NCI-H2196 treated with DMSO at 0.1 percent for 48 hours (cell line): ENCODE measurements at regions not wholly inside any gene's neighbourhood (a gene's known extent, or its start where the extent isn't known, plus 50 kb on each side); places are given as distances from the start of the nearest gene placed in this dataset.

Source experiments
- DNase-seq: peaks from one replicate; lab custom pipeline; 2025; ENCODE audit not compliant: unreplicated experiment; lab: John Stamatoyannopoulos, UW

DNA sequence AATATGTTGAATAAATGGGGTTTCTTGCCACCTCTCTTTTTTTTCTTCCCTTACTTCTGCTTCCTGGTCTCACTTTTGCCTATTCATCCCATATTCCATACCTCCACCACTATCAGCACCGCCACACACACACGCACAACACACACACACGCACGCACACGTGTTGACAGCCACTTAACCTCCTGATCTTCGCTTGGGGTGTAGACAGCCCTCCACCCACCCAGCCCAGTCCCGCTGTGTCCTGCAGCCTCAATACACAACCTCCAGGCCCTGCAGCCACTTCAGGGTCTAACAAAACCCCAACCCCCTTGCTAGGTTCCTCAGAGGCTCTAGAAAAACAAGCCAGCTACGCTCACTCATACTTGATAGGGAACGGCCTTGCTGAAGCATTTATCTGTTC, 72.3 kb downstream of the LINC00237 start:
- no peak for DNase-seq

DNA sequence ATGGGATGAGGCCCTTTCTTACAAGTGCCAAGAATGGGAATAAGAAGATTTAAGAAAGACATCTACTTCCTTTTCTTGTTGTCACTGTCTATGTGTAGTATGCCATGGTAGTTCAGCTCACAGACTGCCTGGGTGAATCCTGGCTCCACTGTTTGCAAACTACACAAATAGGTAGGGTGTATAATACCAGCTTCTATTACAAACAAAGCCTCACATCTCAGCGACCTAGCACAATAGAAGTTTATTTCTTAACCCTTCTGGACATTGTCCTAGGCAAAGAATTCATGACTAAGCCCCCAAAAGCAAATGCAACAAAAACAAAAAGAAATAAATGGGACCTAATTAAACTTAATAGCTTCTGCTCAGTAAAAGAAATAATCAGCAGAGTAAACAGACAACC, 74.5 kb downstream of the LINC00237 start:
- no peak for DNase-seq

DNA sequence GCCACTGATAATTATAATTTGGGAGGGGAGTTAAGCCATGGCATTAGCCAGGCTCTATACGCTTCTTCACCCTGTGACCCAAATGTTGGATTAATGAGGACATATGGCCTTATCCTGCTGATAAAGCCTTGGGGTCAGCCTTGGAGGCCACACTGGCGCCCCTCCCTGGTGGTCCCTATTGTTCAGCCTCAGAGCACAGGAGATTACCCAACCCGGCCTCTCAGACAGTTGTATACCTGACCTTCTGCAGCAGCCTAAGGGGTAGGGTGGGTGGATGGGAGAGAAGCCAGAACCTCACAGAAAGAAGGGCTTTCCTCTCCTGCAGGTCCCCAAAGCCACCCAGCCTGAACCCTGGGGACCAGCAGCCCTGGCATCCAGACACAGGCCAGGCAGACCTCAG, 76.8 kb downstream of the LINC00237 start:
- DNase-seq = no peak

DNA sequence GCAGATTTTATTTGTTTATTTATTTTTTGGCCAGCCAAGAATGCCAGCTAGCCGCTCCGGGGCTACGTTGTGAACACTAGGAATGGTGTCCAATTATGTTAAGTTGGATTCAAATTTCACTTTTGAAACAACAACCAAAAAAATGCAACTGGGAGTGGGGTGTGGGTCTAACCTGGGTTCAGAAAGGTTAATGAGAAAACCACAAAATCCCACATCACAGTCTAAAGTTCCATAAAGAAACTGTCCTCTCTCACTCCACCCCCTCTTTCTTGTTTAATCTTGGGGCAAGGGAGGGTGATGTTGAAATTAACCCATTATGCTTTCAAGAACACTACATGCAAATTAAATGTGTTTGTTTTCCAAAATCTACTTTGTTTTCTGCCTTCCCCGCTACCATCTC, 77.2 kb downstream of the LINC00237 start:
- DNase-seq = no peak

DNA sequence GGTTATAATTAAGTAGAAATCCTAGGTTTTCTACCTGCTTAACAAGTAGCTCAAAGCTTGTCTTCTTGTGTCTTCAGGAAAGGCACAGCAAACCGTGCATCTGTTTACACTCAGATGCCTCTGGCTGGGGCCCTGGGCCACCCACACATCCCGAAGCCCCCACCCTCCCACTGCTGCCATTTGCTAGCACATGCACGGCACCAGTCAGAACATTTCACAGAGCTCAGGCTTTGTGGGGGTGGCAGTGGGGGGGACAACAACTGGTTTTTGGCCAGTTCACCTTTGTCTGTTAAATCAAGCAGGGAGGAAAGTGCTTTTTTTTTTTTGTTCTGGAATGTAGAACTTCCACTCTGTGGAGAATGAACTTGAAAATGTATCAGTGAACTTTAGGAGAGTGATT, 77.7 kb downstream of the LINC00237 start:
- DNase-seq = no peak

DNA sequence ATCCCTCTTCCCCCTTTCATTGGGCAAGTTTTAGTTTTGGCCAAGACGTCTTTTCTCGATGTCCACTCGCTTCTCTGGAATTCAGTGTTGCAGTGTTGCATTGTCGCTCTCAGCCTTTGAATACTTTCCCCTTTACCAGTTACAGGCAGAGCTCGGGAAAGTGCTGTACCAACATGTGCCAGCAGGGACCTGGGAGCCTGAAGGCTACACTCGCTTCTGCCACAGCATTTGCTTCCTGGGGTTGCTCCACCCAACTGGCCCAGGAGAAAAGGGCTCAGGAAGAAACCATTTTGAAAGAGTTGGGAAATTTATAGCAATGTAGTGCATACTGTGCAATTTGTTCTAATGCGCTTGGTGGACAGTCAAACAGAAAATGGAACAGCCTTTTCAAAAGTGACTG, 78.6 kb downstream of the LINC00237 start:
- DNase-seq = no peak

DNA sequence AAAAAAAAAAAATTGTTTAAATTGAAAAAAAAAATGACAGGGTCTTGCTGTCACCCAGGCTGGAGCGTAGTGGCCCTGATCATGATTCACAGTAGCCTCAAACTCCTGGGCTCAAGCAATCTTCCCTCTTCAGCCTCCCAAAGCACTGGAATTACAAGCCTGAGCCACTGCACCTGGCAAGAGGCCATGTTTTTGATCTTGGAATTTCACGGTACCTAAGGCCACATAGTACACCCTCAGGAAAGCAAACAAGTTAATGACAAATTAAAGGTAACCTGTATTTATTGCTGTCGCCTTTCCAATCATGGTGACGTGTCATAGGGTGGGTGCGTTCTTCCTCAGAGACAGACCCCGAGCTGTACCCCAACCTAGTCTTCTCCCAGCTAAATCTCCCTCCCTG, 79.2 kb downstream of the LINC00237 start:
- DNase-seq = no peak

DNA sequence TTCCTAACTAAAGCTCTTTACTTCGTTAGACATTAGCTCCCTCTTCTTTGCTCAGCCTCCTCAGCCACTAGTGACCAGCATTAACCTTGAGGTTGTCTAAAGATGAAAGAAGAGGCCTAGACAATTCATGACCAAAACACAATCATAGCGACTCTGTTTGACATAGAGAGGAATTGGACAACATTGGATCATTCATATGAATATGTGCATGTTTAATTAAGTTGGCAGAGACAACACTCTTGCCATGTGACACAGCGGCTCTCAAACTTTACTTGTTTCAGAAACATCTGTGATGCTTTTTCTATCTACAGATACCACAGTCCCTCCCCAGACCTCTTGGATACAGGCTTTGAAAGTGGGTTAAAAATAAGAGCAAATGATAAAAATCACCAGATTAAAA, 81.7 kb downstream of the LINC00237 start:
- DNase-seq = no peak

DNA sequence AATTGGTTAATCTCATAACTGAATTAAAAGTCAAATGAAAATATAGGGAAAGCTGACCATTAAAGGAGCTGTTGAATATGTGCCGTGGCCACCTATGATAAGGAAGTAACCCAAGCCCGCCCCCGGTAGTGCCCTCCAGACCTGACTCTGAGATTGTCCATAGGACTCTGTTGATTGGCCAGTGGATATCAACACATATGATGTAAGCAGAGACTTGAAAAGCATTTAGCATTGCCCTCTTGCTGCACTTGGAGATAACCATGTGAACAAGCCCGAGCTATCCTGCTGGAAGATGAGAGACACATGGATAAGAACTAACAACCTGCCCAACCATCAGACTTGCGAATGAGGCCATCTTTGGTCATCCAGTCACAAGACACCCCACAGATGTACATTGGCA, 83.2 kb downstream of the LINC00237 start:
- DNase-seq = no peak

DNA sequence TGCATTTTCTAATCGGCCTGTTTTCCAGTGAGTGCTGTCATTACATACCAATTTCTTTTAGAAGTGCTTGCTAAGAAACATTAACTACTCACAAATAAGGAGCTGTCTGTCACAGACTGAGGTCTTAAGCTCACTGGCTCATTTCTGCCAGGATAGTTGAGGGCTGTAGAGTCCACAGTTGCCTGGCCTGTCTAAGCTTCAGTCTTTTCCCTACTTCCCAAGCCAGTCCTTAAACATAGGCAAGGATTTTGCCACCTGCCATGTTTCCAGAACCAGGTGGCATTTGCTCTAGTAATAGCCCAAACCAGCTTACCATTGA, 84.7 kb downstream of the LINC00237 start:
- DNase-seq = no peak

DNA sequence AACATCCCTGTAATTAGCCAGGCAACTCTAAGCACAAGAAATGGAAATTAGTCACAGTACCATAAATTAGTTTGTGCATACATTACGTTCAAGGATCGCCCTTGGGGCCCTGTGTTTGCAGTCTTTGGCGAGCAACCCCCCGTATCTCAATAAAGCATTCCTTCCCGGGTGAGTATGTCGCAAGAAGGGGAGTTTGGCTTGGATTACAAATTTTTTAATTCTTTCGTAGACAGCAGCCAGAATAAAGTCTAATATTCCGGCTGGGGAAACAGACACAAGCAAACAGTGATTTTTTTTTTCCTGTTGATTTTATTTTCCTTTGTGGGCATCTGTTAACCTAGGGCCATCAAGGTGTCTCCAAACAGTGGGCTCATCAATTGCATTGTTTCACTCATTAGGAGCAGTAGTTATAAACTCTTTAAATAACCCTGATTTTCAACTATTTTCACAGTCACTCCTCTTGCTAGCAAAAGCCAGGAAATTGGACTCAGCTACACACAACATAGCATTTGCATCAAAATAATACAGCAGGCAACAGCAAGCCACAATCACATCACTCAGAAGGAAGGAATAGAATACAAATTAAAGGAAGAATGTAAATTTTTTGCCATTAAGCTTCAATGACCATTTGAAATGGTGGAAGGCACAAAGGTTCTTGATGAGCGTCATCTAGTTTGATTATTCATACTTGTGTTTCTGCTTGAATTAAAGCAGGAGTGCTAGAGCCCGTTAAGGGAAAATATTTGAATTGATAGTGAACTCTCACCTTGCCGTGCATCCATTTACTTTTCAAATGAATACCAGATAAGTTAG, 85.3 kb downstream of the LINC00237 start:
- no peak for DNase-seq

DNA sequence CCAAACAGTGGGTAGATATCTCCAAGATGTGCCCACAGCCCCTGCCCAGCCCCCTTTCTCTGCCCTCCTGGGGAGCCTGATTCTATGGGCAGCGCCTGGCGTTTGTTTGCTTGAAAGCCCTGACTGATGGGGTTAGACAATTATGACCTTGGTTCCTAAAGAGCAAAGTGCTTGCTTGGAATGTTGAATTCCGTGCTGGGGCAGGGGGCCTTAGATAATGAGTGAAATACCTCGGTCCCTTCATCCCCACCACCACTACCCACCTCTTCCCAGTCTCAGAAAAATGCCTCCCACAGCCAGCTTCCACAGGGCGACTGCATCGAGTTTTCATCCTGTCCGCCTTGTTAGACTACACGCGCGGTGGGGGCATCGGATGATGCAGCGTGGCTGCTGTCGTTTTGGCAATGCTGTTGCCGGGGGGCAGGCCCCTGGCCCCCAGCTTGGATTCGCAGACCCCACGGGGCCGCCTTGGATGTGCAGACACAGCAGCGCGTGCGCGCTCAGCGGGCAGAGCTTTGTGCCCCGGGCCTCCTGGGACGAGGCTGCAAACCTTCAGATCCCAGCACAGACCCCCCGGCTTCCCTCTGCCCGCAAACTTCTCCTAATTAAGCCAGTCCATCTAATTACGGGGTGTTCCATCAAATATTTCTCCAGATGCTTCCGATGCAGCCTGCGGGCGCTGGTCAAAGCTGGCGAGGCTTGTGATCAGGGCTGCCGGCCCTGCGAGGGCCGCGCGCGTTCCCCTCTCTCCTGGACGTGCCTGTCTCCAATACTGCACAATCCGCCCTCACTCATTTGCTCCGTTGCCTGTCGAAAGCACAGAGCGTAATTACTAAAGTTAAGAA, 86.1 kb downstream of the LINC00237 start:
- no peak for DNase-seq

DNA sequence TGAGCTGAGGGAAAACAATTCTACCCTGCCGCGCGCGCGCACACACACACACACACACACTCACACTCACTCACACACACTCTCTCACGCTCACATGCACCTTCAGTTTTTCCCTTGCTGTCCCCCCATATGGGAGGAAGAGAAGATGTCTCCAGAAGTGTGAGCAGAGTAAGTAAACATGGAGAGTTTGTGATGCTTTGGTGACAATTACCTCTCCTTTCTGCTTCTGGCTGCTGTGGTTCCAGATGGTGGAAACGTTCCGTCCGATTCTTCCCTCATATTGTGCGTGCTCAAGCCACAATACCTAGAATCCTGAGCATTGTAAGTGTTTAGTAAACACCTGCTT, 86.7 kb downstream of the LINC00237 start:
- no peak for DNase-seq

DNA sequence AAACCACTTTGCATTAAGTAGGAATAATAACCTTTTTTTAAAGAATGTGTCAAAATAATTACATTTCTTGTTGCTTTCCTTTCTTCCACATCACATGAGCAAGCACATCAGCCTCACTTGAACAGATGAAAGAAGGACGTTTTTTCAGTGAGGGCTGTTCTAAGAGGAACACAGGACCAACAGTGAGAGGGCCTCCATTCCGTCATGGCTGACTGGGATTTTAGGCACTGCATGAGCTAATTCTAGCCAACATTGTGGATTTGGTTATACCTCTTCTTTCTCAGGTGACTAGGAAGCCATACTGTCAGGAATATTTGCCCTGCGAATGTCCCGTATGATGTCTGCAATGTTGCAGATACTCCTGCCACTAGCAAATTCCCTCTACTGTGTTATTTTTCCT, 87.6 kb downstream of the LINC00237 start:
- no peak for DNase-seq

DNA sequence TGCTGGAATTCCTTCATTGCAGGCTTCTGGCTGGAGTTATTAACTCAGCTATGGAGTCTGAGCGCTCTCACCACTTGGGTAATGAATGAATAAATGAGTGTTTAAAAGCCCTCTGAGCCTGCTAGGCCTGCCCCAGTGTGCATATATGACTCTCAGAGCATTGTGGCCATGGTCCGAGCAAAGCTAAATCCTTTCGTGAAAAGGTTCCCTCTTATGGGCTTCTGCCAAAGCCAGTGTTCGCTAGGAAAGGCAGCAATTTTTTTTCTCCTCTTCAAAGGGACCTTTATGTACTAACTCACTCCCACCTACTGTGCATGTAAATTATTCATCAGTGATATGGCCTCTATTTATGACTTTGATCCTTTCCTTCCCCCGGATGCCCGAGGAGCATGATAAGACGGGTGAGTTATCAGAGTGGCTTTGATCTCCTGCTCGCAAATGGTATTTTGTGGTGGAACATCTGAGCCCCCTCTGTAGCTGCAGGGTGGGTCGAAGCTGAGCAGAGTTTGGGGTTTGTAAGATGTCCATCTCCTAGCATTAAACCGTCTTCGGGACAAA, 88.6 kb downstream of the LINC00237 start:
- DNase-seq = no peak

DNA sequence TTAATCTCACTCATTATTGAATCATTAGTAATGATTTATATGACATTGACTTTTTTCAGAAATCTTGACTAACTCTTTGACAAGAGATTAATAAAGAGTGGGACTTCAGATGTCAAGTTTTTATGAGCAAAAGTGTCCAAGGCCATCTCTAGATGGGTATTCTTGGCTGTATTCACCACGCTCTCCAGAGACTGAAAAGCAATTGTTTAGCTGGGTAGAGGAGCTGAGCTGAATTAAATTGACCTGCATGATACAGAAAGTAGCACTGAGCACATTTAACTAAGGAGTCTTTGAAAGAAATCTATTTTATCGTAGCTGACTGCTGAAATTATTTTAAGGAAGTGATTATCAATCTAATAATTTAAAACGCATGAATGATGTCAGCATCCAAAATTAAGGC, 89.4 kb downstream of the LINC00237 start:
- DNase-seq = no peak

DNA sequence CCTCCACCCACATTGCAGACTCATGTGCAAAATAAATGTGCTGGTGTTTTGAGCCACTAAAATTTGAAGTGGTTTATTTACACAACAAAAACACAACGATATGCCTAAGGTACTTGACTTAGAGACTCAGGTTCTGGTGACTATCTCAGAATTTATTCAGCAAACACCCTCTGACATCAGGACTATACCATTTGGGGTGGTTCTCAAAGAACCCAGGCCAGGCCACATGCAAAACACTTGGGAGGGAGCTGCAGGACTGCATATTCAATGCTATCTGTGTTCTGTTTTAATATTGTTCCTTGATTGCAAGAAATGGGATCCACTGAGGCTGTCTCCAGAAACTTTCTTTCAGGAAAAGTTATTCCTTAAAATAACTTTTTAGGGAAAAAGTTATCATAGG, 91.6 kb downstream of the LINC00237 start:
- DNase-seq = no peak

DNA sequence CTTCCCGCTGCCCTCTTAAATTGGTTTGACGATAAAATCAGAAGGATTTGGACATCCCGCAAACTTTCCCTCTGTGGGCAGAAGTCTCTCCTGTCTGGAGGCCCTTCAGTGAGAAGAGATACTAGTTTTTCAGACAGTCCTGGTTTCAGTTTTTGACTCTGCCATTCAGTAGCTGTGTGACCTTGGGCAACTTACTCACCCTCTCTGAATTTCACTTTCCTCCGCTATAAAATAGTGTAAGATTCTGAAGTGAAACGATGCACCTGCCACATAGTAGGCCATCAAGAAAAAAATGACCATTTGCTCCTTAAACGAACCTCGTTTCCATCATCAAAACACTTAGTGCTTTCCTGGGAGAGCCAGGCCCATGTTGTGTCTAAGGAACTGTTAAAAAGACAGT, 97.2 kb downstream of the LINC00237 start:
- DNase-seq = no peak

DNA sequence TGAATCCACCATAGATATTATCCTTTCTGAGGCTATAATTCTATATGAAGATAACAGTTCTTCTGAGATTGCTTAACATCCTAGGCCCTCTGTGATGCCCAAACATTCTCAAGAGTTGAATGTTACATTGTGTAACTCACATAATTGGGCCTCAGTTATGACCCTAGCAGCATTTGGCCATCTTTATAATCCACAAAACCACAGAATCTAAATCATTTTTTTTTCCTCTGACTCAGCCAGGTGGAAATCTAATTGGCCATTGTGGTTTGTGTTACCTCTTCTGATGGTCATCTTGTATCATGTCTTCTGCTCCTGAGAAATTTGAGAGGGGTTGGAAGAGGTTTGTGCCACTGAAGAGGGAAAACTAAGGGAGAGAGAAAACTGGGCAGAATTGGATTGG, 99.5 kb downstream of the LINC00237 start:
- no peak for DNase-seq

DNA sequence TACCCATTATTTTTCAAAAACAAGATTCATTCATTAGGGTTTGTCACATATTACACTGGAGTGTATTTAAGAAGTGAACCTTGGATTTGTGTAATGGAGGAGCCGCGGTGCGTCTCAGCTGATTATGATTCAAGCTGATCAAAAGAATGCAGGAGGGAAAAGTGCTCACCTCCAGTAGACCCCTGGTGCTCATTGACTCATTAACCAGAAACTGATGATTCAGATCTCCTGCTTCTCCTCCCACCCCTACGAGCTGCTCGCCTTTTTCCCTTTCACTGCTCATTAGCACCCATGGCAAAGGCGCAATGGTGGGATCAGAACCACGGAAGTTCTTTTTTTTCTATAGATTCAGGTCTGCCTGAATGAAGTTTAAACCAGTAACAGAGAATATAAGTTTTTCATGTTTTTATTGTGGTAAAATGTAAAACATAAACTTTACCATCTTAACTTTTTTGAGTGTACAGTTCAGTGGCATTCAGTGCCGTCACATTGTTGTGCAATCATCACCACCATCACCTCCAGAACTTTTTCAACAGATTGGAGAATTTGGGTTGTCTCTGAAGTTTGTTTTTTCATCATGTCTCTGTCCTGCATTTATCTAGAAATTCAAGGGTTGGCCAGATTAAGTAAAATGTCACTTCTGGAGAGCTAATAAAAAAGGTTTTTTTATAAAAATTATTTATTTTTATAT, 101.6 kb downstream of the LINC00237 start:
- no peak for DNase-seq

DNA sequence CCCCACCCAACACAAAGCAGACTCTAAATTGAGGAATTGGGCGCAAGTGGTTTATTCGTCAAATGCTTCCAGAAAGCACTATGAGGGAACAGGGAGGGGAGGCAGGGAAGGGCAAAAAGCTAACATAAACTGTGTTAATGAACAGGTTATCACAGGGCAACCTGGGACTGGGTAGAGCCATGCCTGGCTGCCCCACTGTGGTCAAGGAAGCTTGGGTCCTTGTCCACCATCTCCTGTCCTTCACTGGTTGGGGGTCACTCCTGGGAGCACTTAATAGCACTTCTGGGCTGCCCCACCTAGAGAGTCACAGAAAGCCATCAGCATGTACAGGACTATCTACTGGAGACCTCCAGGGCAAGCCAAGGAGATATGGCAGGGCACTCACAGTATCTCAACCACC, 102.3 kb downstream of the LINC00237 start:
- no peak for DNase-seq

DNA sequence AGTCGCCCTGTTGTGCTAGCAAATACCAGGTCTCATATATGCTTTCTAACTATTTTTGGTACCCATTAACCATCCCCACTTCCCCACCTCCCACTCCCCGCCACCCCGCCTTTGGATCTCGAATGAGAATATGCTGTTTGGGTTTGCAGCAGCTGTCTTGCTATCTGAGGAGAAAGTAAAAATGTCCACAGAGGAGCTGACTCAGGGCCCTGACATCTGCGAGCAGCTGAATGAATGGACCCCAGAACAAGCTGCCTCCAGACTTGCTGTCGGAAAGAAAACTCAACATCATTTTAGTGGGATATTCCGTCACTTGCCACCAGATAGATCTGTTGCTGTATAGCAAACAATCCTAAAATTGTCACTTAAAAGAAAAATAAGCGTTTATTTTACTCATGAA, 103.7 kb downstream of the LINC00237 start:
- no peak for DNase-seq
